Stimulated activated CD8-positive, alpha-beta memory T cell treated with anti-CD3 and anti-CD28 coated beads, Interleukin-12 subunit alpha, Interleukin-12 subunit beta, amount 100 ng/mL, for 24 hours (primary cell): ENCODE measurements at regions not wholly inside any gene's neighbourhood (a gene's known extent, or its start where the extent isn't known, plus 50 kb on each side); places are given as distances from the start of the nearest gene placed in this dataset.
A peak's percentile ranks its signal among the peaks of the same experiment; 100 is the strongest.
"Not testable (repeated sequence)": the region's sequence is repeated elsewhere in the genome, so short reads cannot be mapped to it uniquely, and the experiment has no call there.

ENCODE experiments used
- DNase-seq: peaks from one replicate; pipeline ENCODE4 v3.0.0-alpha.2; 2020; ENCODE audit errors: extremely low read depth

GRCh38 chr10:101280511-101280910 is 51.2 kb upstream of the LBX1 start:
- no peak for DNase-seq

GRCh38 chr10:101280921-101281320 is 51.7 kb upstream of the LBX1 start:
- DNase-seq = not testable (repeated sequence)

- DNase-seq = no peak
These were observed 53.7 kb upstream of the LBX1 start for GRCh38 chr10:101282947-101283346.

GRCh38 chr10:101283762-101284100 is 54.5 kb upstream of the LBX1 start:
- no peak for DNase-seq

GRCh38 chr10:101284101-101284743 is 55.0 kb upstream of the LBX1 start:
- DNase-seq = no peak

GRCh38 chr10:101284744-101285463 is 55.6 kb upstream of the LBX1 start:
- DNase-seq = no peak

GRCh38 chr10:101285519-101286070 is 56.3 kb upstream of the LBX1 start:
- DNase-seq = no peak

GRCh38 chr10:101286248-101287046 is 57.2 kb upstream of the LBX1 start:
- DNase-seq = no peak

GRCh38 chr10:101287183-101287996 is 58.1 kb upstream of the LBX1 start:
- DNase-seq = no peak

GRCh38 chr10:101287997-101288635 is 58.9 kb upstream of the LBX1 start:
- no peak for DNase-seq

GRCh38 chr10:101289541-101289940 is 60.3 kb upstream of the LBX1 start:
- no peak for DNase-seq

- DNase-seq = no peak
These were observed 61.2 kb upstream of the LBX1 start for GRCh38 chr10:101290431-101290830.

GRCh38 chr10:101290881-101291280 is 61.6 kb upstream of the LBX1 start:
- no peak for DNase-seq

GRCh38 chr10:101291331-101292193 is 62.3 kb upstream of the LBX1 start:
- DNase-seq = peak; percentile 14

- DNase-seq = no peak
These were observed 61.6 kb upstream of the BTRC start for GRCh38 chr10:101292194-101293006.

- no peak for DNase-seq
These were observed 60.8 kb upstream of the BTRC start for GRCh38 chr10:101293007-101293723.

GRCh38 chr10:101294109-101294508 is 59.9 kb upstream of the BTRC start:
- DNase-seq = no peak

GRCh38 chr10:101295261-101295660 is 58.7 kb upstream of the BTRC start:
- DNase-seq = no peak
